GM12878 (cell line): ENCODE measurements at regions not wholly inside any gene's neighbourhood (a gene's known extent, or its start where the extent isn't known, plus 50 kb on each side); places are given as distances from the start of the nearest gene placed in this dataset.

Source experiments
- ATAC-seq: fragments of 200-7000 bp; cut with Tn5 transposase; 3 replicates; pipeline ENCODE4 v1.9.1; 2020; ENCODE audit warnings: mild to moderate bottlenecking, moderate library complexity
- BruUV-seq: library from RNA; stranded (reverse); fragments of 400-500 nt; replicated peaks from 2 replicates; lab custom pipeline; 2021; lab: Mats Ljungman, UMichigan
- CTCF ChIA-PET: fragments of 300-600 bp; sonication (Branson Sonifier 250); formaldehyde crosslinking; extraction: SDS; loops from one replicate; lab custom pipeline; 2021; ENCODE audit warnings: inconsistent platforms; lab: Yijun Ruan, JAX
- POLR2A ChIA-PET: fragments of 350-600 bp; formaldehyde crosslinking; extraction: SDS; loops from one replicate; lab custom pipeline; 2021; ENCODE audit warnings: inconsistent platforms; lab: Charles Lee
- RAD21 ChIA-PET: fragments of 300-600 bp; sonication (Branson Sonifier 250); formaldehyde crosslinking; loops from one replicate; lab custom pipeline; 2023; ENCODE audit warnings: antibody characterized with exemption; ENCODE audit not compliant: unreplicated experiment; lab: Charles Lee
- SMC1A ChIA-PET: fragments of 300-600 bp; sonication (Branson Sonifier 250); formaldehyde crosslinking; loops from one replicate; lab custom pipeline; 2023; ENCODE audit not compliant: unreplicated experiment, uncharacterized antibody; lab: Charles Lee
- DNase-seq: peaks from one replicate; pipeline ENCODE4 v3.0.0-alpha.2; 2011; ENCODE audit warnings: low read depth, low spot score
- FAIRE-seq: peaks from 3 replicates; lab custom pipeline; 2011; peaks lifted over from hg19 to GRCh38; lab: Jason Lieb, UNC
- H2AFZ ChIP-seq: 2 replicates; pipeline ENCODE4 v1.6.0; 2011; ENCODE audit warnings: low read depth, low read length, control low read depth; ENCODE audit not compliant: control insufficient read depth
- H3K27ac ChIP-seq: 2 replicates; pipeline ENCODE4 v1.5.1; 2011; ENCODE audit warnings: control low read depth; ENCODE audit not compliant: control insufficient read depth, insufficient read depth
- H3K27me3 ChIP-seq, 2 experiments: replicated peaks in 1 of 2; 2 replicates each; pipeline versions ENCODE4 v1.6.0 to v1.6.1; 2011; ENCODE audit warnings: low read length in 1 of 2; ENCODE audit not compliant: control insufficient read depth in 2 of 2, insufficient read depth in 2 of 2
- H3K36me3 ChIP-seq, 2 experiments: 2 replicates each; pipeline ENCODE4 v1.5.1; 2011; ENCODE audit warnings: low read length in 1 of 2; ENCODE audit not compliant: control insufficient read depth in 2 of 2, insufficient read depth in 2 of 2
- H3K4me1 ChIP-seq: 2 replicates; pipeline ENCODE4 v1.6.1; 2011; ENCODE audit warnings: mild to moderate bottlenecking, low read length, moderate library complexity, mixed read lengths; ENCODE audit not compliant: control insufficient read depth, insufficient read depth
- H3K4me2 ChIP-seq: 2 replicates; pipeline ENCODE4 v1.6.0; 2011; ENCODE audit warnings: control low read depth; ENCODE audit not compliant: control insufficient read depth, insufficient read depth
- H3K4me3 ChIP-seq: fragments of 200-600 bp; sonication (generic); 2 replicates; pipeline ENCODE4 v1.5.1; 2016
- H3K79me2 ChIP-seq: 2 replicates; pipeline ENCODE4 v1.6.0; 2011; ENCODE audit warnings: low read length; ENCODE audit not compliant: control insufficient read depth, insufficient read depth
- H3K9ac ChIP-seq: 2 replicates; pipeline ENCODE4 v1.8.0; 2011; ENCODE audit warnings: low read length, control low read depth, mixed read lengths; ENCODE audit not compliant: control insufficient read depth, insufficient read depth
- H3K9me3 ChIP-seq: replicated peaks from 3 replicates; pipeline ENCODE4 v1.5.1; 2011; ENCODE audit warnings: mild to moderate bottlenecking, low read length; ENCODE audit not compliant: control insufficient read depth, insufficient read depth
- H4K20me1 ChIP-seq: 2 replicates; pipeline ENCODE4 v1.6.0; 2011; ENCODE audit not compliant: control insufficient read depth, insufficient read depth
- BMI1 ChIP-seq: fragments of 450-650 bp; IDR thresholded peaks from 2 replicates; pipeline ENCODE4 v1.6.1; 2016; ENCODE audit warnings: mild to moderate bottlenecking, moderate library complexity, borderline replicate concordance
- CBFB ChIP-seq: IDR thresholded peaks from 2 replicates; pipeline ENCODE4 v1.6.1; 2016; ENCODE audit warnings: antibody characterized with exemption, low read depth
- CBX5 ChIP-seq: sonication (generic); IDR thresholded peaks from 2 replicates; pipeline ENCODE4 v1.6.1; 2016; ENCODE audit warnings: low read depth, moderate library complexity, mild to moderate bottlenecking, inconsistent platforms
- MLLT1 ChIP-seq: fragments of 450-650 bp; IDR thresholded peaks from 2 replicates; pipeline ENCODE4 v1.6.1; 2016; ENCODE audit warnings: mild to moderate bottlenecking
- POLR2A ChIP-seq: IDR thresholded peaks from 2 replicates; pipeline ENCODE4 v1.6.1; 2011; ENCODE audit warnings: low read depth, mild to moderate bottlenecking, low read length
- ZNF207 ChIP-seq: fragments of 450-650 bp; IDR thresholded peaks from 2 replicates; pipeline ENCODE4 v1.6.1; 2014; ENCODE audit warnings: antibody characterized with exemption, mild to moderate bottlenecking, borderline replicate concordance
- ZNF217 ChIP-seq: fragments of 450-650 bp; IDR thresholded peaks from 2 replicates; pipeline ENCODE4 v1.6.1; 2017; ENCODE audit warnings: antibody characterized with exemption, mild to moderate bottlenecking
- WGBS: methylation state at CpG from one replicate; pipeline ENCODE4 v1.1.6; 2016; ENCODE audit warnings: low lambda C conversion rate; ENCODE audit not compliant: insufficient replicate concordance, insufficient coverage; ENCODE audit errors: missing lambda C conversion rate; 5-methylcytosine and 5-hydroxymethylcytosine counted together
- in situ Hi-C: fragments of 300-500 bp; cut with MboI; formaldehyde crosslinking; loops from 9 replicates; pipeline ENCODE4 v1.14.3; 2018; ENCODE audit warnings: mixed read lengths
- intact Hi-C: fragments of 100-400 bp; cut with micrococcal nuclease; formaldehyde crosslinking; loops from one replicate; pipeline ENCODE4 v1.14.2; 2022; ENCODE audit not compliant: unreplicated experiment
- TF ChIP-seq, protein P1 (sequence below): fragments of 450-650 bp; IDR thresholded peaks from 2 replicates; pipeline ENCODE4 v1.6.1; 2016; ENCODE audit warnings: mild to moderate bottlenecking, moderate library complexity, borderline replicate concordance

DNA sequence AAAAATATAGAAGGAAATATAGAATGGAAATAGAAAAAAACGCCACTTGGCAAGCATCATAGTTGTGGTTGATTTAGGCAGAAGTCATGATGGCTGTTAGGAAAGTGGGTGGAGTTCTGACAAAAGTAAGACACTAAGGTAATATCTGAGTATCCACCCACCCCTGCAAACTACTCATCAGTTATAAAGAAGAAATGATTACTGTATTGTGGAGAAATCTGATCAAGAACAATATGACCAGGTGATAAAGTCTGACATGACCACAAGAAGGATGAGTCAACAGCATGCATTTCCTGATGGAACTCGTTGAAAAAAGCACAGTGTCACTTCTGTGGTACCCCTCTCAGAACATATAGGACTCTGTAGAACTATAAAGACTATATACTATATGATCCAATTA, 343.4 kb upstream of the PAPPA start:
- CTCF ChIA-PET: no interaction called here

More for the DNA sequence above, 343.4 kb upstream of the PAPPA start:
- ChIA-PET SMC1A (no interaction called here), RAD21 (no interaction called here), POLR2A (no interaction called here)
- BruUV-seq: no TSS peak
- no peaks in the 10 kb centered on the region for H3K4me1 ChIP-seq
- TF ChIP-seq, protein P1, sequence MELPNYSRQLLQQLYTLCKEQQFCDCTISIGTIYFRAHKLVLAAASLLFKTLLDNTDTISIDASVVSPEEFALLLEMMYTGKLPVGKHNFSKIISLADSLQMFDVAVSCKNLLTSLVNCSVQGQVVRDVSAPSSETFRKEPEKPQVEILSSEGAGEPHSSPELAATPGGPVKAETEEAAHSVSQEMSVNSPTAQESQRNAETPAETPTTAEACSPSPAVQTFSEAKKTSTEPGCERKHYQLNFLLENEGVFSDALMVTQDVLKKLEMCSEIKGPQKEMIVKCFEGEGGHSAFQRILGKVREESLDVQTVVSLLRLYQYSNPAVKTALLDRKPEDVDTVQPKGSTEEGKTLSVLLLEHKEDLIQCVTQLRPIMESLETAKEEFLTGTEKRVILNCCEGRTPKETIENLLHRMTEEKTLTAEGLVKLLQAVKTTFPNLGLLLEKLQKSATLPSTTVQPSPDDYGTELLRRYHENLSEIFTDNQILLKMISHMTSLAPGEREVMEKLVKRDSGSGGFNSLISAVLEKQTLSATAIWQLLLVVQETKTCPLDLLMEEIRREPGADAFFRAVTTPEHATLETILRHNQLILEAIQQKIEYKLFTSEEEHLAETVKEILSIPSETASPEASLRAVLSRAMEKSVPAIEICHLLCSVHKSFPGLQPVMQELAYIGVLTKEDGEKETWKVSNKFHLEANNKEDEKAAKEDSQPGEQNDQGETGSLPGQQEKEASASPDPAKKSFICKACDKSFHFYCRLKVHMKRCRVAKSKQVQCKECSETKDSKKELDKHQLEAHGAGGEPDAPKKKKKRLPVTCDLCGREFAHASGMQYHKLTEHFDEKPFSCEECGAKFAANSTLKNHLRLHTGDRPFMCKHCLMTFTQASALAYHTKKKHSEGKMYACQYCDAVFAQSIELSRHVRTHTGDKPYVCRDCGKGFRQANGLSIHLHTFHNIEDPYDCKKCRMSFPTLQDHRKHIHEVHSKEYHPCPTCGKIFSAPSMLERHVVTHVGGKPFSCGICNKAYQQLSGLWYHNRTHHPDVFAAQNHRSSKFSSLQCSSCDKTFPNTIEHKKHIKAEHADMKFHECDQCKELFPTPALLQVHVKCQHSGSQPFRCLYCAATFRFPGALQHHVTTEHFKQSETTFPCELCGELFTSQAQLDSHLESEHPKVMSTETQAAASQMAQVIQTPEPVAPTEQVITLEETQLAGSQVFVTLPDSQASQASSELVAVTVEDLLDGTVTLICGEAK: no peak
- TF ChIP-seq CBX5 (no peak), MLLT1 (no peak), ZNF217 (no peak), CBFB (no peak), POLR2A (no peak), BMI1 (no peak), ZNF207 (no peak)
- FAIRE-seq (no peak), ATAC-seq (no peak), DNase-seq (no peak)
- H2AFZ ChIP-seq: no peak overlapping the region
- no peaks in the 10 kb centered on the region for H4K20me1 ChIP-seq
- no peak overlapping the region for H3K9ac ChIP-seq
- no peak overlapping the region for H3K27ac ChIP-seq
- no peaks in the 10 kb centered on the region for H3K27me3 ChIP-seq
- no peak overlapping the region for H3K4me2 ChIP-seq
- no peak overlapping the region for H3K4me3 ChIP-seq
- intact Hi-C loops: no loop called here
- H3K36me3 ChIP-seq: no peaks in the 10 kb centered on the region
- WGBS: 5% methylated on average over 2 of the region's 2 CpGs
- no peaks in the 10 kb centered on the region for H3K79me2 ChIP-seq
- H3K9me3 ChIP-seq: no peaks in the 10 kb centered on the region
- in situ Hi-C loops: no loop called here
